ENCODE measurements at regions not wholly inside any gene's neighbourhood (a gene's known extent, or its start where the extent isn't known, plus 50 kb on each side); places are given as distances from the start of the nearest gene placed in this dataset.

DNA sequence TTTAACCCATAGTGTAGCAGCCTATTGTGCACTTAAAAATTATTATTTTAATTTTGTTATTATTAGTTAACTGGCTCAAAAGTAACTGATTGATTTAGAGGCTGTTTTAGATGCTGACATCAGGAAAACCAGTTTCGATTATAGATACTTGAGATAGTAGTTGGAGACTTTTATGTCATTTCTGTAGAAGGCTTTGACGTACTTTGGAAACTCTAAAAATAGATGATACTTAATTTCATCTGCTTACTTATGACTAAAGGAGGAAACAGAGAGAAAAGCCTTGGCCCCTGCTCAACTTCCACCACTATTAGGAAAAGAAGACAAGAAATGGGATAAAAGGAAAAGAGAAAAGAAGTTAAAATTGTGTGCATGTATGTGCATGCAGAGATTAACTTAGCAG lies 219.3 kb upstream of the HMGA2 start:
- no peak overlapping the region for H3K27ac Mint-ChIP-seq (ENCODE audit: unreplicated experiment)
- H3K9me3 Mint-ChIP-seq: peaks cover 7% of the 10 kb centered on the region
- peaks cover 9% of the 10 kb centered on the region for H3K4me1 Mint-ChIP-seq
- no peaks in the 10 kb centered on the region for H3K27me3 Mint-ChIP-seq (ENCODE audit: low read depth)
- TF ChIP-seq, protein P1, sequence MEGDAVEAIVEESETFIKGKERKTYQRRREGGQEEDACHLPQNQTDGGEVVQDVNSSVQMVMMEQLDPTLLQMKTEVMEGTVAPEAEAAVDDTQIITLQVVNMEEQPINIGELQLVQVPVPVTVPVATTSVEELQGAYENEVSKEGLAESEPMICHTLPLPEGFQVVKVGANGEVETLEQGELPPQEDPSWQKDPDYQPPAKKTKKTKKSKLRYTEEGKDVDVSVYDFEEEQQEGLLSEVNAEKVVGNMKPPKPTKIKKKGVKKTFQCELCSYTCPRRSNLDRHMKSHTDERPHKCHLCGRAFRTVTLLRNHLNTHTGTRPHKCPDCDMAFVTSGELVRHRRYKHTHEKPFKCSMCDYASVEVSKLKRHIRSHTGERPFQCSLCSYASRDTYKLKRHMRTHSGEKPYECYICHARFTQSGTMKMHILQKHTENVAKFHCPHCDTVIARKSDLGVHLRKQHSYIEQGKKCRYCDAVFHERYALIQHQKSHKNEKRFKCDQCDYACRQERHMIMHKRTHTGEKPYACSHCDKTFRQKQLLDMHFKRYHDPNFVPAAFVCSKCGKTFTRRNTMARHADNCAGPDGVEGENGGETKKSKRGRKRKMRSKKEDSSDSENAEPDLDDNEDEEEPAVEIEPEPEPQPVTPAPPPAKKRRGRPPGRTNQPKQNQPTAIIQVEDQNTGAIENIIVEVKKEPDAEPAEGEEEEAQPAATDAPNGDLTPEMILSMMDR (conservative IDR thresholded peaks at IDR 0.05): no peak
- no peak for DNase-seq (ENCODE audit: low read depth, low spot score)
- no peak overlapping the region for H3K4me3 Mint-ChIP-seq
- H3K36me3 Mint-ChIP-seq (ENCODE audit: low read depth): no peaks in the 10 kb centered on the region

DNA sequence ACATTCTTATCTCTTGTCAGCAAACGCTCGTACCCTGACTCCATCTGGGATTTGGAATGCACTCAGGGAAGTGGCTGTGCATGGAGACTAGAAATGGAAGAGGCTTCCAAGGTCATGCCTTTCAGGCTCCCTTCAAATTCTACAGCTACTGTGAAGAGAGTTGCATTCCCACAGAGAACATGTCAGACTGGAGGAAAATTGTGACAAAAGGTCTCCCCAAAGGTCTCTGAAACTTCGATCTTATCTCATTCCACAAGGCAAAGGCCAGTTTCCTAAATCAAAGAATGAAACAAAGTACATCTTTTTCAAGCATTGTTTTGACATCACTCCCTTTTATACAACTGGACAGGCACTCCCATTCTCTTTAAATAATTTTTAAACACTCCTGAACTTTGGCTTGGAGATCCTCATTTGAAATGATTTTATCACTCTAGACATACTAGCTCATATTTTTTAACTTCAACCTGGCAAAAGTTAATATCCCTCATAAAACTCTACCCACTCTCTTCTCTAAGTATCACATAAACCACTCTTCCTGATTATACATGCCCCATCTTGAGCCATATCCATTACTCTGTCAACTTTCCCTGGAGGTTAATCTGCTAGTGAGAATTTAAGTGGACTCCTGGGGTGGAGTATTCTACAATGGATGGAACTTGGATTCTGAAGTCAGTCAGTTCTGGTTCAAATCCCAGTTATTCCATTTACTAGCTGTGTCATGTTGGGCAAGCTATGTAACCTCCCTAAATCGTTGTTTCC lies 218.1 kb upstream of the HMGA2 start:
- H3K27ac Mint-ChIP-seq (ENCODE audit: unreplicated experiment): no peak overlapping the region
- peaks cover 9% of the 10 kb centered on the region for H3K4me1 Mint-ChIP-seq
- DNase-seq (ENCODE audit: low read depth, low spot score): no peak
- H3K27me3 Mint-ChIP-seq (ENCODE audit: low read depth): no peaks in the 10 kb centered on the region
- peaks cover 7% of the 10 kb centered on the region for H3K9me3 Mint-ChIP-seq
- TF ChIP-seq, protein P1 (conservative IDR thresholded peaks at IDR 0.05): no peak
- H3K36me3 Mint-ChIP-seq (ENCODE audit: low read depth): no peaks in the 10 kb centered on the region
- H3K4me3 Mint-ChIP-seq: no peak overlapping the region

DNA sequence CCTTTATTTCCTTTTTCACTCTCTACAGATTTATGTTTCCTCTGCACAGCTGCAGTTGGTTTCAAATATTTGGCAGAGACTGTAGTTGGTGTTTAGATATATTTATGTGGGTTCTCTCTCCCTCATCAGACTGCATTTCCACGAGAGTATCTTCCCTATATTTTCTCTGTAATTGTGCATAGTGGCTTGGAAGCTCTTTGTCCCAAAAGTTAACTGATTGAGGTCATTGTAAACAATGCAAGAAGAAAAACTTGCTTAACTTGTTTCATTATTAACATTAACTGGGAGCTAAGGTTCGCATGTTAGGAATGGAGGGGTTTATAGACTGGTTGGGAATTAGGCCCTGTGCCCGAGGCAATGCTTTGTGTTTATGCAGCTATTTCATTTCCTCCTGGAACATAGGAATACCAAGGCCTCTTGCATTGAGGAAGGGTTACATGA lies 216.9 kb upstream of the HMGA2 start:
- no peaks in the 10 kb centered on the region for H3K36me3 Mint-ChIP-seq (ENCODE audit: low read depth)
- H3K4me1 Mint-ChIP-seq: peaks cover 6% of the 10 kb centered on the region
- H3K9me3 Mint-ChIP-seq: peaks cover 7% of the 10 kb centered on the region
- DNase-seq (ENCODE audit: low read depth, low spot score): no peak
- H3K27ac Mint-ChIP-seq (ENCODE audit: unreplicated experiment): no peak overlapping the region
- TF ChIP-seq, protein P1 (conservative IDR thresholded peaks at IDR 0.05): no peak
- no peaks in the 10 kb centered on the region for H3K27me3 Mint-ChIP-seq (ENCODE audit: low read depth)
- H3K4me3 Mint-ChIP-seq: no peak overlapping the region

DNA sequence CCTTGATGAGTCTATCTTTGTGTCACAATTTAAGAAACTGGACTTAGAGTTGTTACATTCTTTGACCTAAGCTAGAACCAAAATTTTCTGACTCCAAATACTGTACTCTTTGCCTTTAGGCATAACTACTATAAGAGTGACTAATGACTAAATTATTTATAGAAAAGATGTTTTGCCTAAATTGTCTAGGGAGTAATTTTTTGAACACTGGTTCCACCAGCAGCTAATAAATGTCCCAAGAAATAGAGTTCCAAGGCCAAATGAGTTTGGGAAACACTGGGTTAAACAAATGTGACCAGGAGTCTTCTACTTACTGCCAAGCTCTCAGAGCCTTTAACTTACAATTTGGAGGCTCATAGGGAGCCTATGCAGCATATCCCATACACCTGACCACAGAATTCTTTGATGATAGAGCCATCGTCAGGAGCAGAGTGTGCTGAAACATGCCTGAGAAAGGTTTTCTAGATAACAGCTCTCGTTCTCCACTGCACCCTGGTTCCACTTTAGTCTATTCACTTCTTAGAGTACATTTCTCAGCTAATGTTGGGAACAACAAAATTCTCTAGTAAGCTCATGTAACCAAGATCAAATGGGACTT lies 215.9 kb upstream of the HMGA2 start:
- H3K4me3 Mint-ChIP-seq: no peak overlapping the region
- H3K36me3 Mint-ChIP-seq (ENCODE audit: low read depth): no peaks in the 10 kb centered on the region
- no peak for DNase-seq (ENCODE audit: low read depth, low spot score)
- H3K27ac Mint-ChIP-seq (ENCODE audit: unreplicated experiment): no peak overlapping the region
- no peaks in the 10 kb centered on the region for H3K4me1 Mint-ChIP-seq
- H3K9me3 Mint-ChIP-seq: peaks cover 7% of the 10 kb centered on the region
- TF ChIP-seq, protein P1 (conservative IDR thresholded peaks at IDR 0.05): no peak
- no peaks in the 10 kb centered on the region for H3K27me3 Mint-ChIP-seq (ENCODE audit: low read depth)

DNA sequence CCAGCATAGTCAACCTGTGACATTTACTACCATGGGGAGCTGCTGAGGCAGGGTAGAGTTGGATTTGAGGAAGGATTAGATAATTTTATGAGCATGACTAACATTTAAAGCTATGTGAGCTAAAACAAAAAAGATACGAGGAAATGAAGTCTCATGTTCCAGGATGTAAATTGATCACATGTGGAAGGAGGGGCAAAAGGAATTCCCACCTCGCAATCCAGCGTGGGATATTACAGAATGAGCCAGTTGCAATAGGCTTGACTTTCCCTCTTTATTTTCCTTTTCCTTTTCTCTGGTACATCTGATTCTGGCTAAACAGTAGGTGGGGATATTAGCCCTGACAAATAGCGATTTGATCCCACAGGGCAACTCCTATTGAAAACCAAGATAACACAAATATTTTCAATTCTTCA lies 214.9 kb upstream of the HMGA2 start:
- Mint-ChIP-seq H3K4me3 (no peak overlapping the region), H3K4me1 (no peaks in the 10 kb centered on the region), H3K27me3 (ENCODE audit: low read depth) (no peaks in the 10 kb centered on the region), H3K27ac (ENCODE audit: unreplicated experiment) (no peak overlapping the region), H3K36me3 (ENCODE audit: low read depth) (no peaks in the 10 kb centered on the region), H3K9me3 (peaks cover 7% of the 10 kb centered on the region)
- TF ChIP-seq, protein P1 (conservative IDR thresholded peaks at IDR 0.05): no peak
- DNase-seq (ENCODE audit: low read depth, low spot score): no peak

All from neural crest cell (in vitro differentiated cells).